ENCODE measurements at regions not wholly inside any gene's neighbourhood (a gene's known extent, or its start where the extent isn't known, plus 50 kb on each side); places are given as distances from the start of the nearest gene placed in this dataset.

GRCh38 chr2:225340923-225341322, 58.6 kb upstream of the NYAP2 start:
- no peak for TF ChIP-seq CTCF (IDR thresholded peaks at IDR 0.05; ENCODE audit: insufficient read depth, low read depth, low read length, missing control alignments)
- no peak for DNase-seq (ENCODE audit: low read depth)
- no peak overlapping the region for H3K4me3 ChIP-seq (ENCODE audit: low read length)

- no peak overlapping the region for H3K4me3 ChIP-seq (ENCODE audit: low read length)
- peak; percentile 13 for DNase-seq (ENCODE audit: low read depth)
- no peak for TF ChIP-seq CTCF (IDR thresholded peaks at IDR 0.05; ENCODE audit: insufficient read depth, low read depth, low read length, missing control alignments)
Observed at GRCh38 chr2:225337183-225337582, 62.3 kb upstream of the NYAP2 start.

- H3K4me3 ChIP-seq (ENCODE audit: low read length) = no peak overlapping the region
- DNase-seq (ENCODE audit: low read depth) = no peak
- TF ChIP-seq CTCF (IDR thresholded peaks at IDR 0.05; ENCODE audit: insufficient read depth, low read depth, low read length, missing control alignments) = no peak
Observed at GRCh38 chr2:225334514-225334913, 65.0 kb upstream of the NYAP2 start.

GRCh38 chr2:225328192-225328591, 71.3 kb upstream of the NYAP2 start:
- no peak for TF ChIP-seq CTCF (IDR thresholded peaks at IDR 0.05; ENCODE audit: insufficient read depth, low read depth, low read length, missing control alignments)
- DNase-seq (ENCODE audit: low read depth) = no peak
- no peak overlapping the region for H3K4me3 ChIP-seq (ENCODE audit: low read length)

GRCh38 chr2:225326969-225327368, 72.5 kb upstream of the NYAP2 start:
- TF ChIP-seq CTCF (IDR thresholded peaks at IDR 0.05; ENCODE audit: insufficient read depth, low read depth, low read length, missing control alignments) = no peak
- H3K4me3 ChIP-seq (ENCODE audit: low read length) = no peak overlapping the region
- peak; percentile 29 for DNase-seq (ENCODE audit: low read depth)

GRCh38 chr2:225319872-225320271, 79.6 kb upstream of the NYAP2 start:
- TF ChIP-seq CTCF (IDR thresholded peaks at IDR 0.05; ENCODE audit: insufficient read depth, low read depth, low read length, missing control alignments) = no peak
- DNase-seq (ENCODE audit: low read depth) = no peak
- no peak overlapping the region for H3K4me3 ChIP-seq (ENCODE audit: low read length)

GRCh38 chr2:225318440-225318839, 81.1 kb upstream of the NYAP2 start:
- no peak for DNase-seq (ENCODE audit: low read depth)
- TF ChIP-seq CTCF (IDR thresholded peaks at IDR 0.05; ENCODE audit: insufficient read depth, low read depth, low read length, missing control alignments) = no peak
- H3K4me3 ChIP-seq (ENCODE audit: low read length) = no peak overlapping the region
